ENCODE measurements at regions not wholly inside any gene's neighbourhood (a gene's known extent, or its start where the extent isn't known, plus 50 kb on each side); places are given as distances from the start of the nearest gene placed in this dataset.
"Not testable (repeated sequence)": the region's sequence is repeated elsewhere in the genome, so short reads cannot be mapped to it uniquely, and the experiment has no call there.

- DNase-seq (ENCODE audit: low read depth): no peak
Observed at GRCh38 chr9:18281291-18281690, 192.7 kb upstream of the ADAMTSL1 start.

DNA sequence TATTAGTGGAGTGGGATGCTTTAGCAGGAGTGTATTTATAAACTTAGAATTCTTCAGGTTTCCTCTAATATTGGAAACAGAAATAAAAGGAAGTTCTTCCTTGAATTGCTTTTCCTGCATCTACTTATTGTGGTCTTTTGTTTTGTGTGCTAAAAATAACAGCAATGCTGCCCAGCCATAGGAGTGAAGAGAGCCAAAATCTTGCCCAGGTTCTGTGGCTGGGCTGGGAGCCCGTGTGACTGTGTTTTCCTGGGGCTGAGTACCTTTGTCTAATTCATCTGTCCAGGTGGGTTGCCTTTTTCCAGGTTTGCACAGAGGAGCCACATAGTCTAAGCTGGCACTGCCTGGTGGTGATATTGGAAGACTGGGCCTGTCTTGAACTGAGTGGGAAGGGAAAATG is 179.7 kb upstream of the ADAMTSL1 start:
- no peak for DNase-seq (ENCODE audit: low read depth)

DNA sequence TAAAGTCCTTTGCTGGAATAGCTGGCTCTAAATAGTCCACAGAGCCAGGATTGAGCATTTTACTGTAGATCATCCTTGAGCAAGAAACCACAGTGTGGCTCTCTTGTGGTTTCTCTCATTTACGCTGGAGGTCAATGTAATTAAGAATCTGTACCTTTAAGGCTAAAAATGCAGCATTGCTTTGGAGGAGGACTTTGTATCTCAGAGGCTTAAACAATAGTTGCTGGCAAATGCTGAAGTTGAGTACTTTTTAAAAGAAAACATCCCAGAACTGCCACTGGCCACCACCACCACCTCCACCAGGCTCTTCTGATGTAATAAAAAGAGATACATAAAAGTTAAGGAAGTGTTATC is 177.3 kb upstream of the ADAMTSL1 start:
- peak; percentile 40 for DNase-seq (ENCODE audit: low read depth)

GRCh38 chr9:18297056-18297841 is 176.7 kb upstream of the ADAMTSL1 start:
- no peak for DNase-seq (ENCODE audit: low read depth)

GRCh38 chr9:18299449-18299848 is 174.5 kb upstream of the ADAMTSL1 start:
- no peak for DNase-seq (ENCODE audit: low read depth)

- DNase-seq (ENCODE audit: low read depth): not testable (repeated sequence)
Observed at GRCh38 chr9:18305167-18305806, 168.7 kb upstream of the ADAMTSL1 start.

DNA sequence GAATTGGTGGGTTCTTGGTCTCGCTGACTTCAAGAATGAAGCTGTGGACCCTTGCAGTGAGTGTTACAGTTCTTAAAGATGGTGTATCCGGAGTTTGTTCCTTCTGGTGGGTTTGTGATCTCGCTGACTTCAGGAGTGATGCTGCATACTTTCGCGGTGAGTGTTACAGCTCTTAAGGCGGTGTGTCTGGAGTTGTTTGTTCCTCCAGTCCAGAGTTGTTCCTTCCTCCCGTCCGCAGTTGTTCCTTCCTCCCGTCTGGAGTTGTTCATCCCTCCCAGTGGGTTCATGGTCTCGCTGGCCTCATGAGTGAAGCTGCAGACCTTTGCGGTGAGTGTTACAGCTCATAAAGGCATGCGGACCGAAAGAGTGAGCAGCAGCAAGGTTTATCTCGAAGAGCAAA is 159.6 kb upstream of the ADAMTSL1 start:
- DNase-seq (ENCODE audit: low read depth): no peak

DNA sequence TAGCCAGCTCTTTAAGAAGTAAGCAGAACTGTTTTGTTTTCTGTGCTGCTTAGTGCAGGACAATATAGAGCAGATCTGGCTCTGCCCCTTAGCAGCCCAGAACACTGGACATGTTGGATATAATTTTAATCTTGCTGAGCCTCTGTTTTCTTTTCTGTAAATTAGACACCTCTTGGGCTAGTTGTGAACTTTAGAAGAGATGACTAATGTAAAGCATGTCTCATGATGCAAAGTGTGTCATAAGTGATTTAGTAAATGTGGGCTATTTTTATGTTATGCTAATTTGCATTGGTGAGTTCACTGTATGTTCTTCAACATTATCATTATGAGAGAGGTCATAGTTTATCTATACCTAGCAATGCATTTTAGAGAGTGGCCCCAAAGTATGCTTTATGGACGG is 156.1 kb upstream of the ADAMTSL1 start:
- DNase-seq (ENCODE audit: low read depth): peak; percentile 11

- peak; percentile 36 for DNase-seq (ENCODE audit: low read depth)
Observed at GRCh38 chr9:18319918-18320445, 154.0 kb upstream of the ADAMTSL1 start.

- DNase-seq (ENCODE audit: low read depth): no peak
Observed at GRCh38 chr9:18324928-18325745, 148.8 kb upstream of the ADAMTSL1 start.

GRCh38 chr9:18325746-18326011 is 148.3 kb upstream of the ADAMTSL1 start:
- DNase-seq (ENCODE audit: low read depth): not testable (repeated sequence)

- DNase-seq (ENCODE audit: low read depth): no peak
Observed at GRCh38 chr9:18327121-18327520, 146.8 kb upstream of the ADAMTSL1 start.

DNA sequence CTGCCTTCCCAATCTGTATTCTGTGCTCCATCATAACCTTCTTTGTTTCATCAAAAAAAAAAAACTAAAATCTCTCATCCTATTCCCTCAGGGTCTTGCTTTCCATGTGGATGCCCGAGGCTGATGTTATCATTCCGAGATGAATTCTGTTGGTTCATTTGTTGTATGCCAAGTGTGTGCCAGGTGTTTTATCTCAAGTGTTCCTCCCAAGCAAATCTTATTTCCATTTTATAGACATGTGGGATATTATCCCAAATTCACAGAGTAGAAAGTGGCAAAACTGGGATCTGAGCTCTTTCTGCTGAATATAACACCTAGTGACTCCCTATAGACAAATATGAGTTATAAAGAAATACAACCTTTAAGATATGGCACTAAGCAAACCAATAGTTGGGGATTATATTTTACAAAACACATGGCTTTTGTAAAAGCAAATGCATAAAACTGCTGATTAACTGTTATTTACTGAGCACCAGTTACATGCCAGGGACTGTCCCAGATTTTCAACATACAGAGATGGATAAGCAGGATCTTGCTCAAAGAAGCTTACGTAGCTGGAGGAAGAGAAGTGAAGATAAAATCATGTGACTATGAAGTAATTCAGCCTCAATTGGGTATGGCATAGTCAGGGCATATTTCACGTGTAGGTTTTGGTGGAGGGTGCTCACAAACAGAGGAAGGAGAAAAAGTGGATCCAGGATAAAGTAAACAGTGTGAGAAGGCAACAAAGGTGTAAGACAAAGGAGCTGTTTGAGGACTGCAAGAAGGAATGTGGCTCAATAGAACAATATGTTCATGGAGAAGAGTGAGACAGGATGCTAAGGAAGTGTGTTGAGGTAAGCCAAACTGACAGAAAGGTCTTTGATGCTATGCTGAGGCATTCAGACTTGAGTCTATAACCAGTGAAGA is 143.3 kb upstream of the ADAMTSL1 start:
- DNase-seq (ENCODE audit: low read depth): no peak

DNA sequence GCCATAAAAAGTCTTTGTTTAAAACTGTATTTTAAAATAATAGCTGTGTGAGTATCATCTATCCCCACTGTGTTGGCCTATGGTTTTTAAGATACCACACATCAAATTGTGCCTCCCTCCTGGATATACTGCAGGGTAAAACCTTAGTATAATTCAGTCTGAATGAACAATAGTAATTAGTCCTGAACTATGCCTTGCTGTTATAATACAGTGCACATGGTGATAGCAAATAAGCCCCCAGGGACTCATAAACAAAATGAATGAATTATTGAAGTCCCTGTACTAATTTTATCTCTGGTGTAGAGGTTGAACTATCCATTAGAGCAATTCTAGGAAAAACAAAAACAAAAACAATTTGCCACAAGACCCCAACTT is 142.7 kb upstream of the ADAMTSL1 start:
- DNase-seq (ENCODE audit: low read depth): no peak

GRCh38 chr9:18331808-18332209 is 142.1 kb upstream of the ADAMTSL1 start:
- no peak for DNase-seq (ENCODE audit: low read depth)

GRCh38 chr9:18333157-18333556 is 140.8 kb upstream of the ADAMTSL1 start:
- no peak for DNase-seq (ENCODE audit: low read depth)

GRCh38 chr9:18335825-18336224 is 138.1 kb upstream of the ADAMTSL1 start:
- DNase-seq (ENCODE audit: low read depth): no peak

DNA sequence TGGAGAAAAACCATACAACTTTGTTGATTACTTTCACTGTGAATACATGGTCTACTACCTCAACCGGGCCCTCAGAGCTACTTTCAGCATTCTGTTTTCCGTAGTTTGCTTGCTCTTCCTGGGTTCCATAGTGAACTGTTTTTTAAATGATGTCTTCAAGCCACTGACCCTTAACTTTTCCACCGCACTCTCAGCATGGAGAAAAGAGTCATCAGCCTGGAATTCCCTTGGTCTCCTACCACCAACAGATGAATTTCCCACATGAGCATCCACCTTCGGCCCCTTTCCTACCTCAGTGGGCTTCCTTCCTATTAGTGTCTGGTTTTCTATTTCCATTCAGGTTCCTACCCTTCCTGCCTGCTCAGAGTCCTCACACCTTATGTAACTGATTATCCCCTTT is 135.9 kb upstream of the ADAMTSL1 start:
- peak; percentile 83 for DNase-seq (ENCODE audit: low read depth)

- DNase-seq (ENCODE audit: low read depth): peak; percentile 78
Observed at GRCh38 chr9:18343784-18344183, 130.2 kb upstream of the ADAMTSL1 start.

GRCh38 chr9:18346745-18347144 is 127.2 kb upstream of the ADAMTSL1 start:
- no peak for DNase-seq (ENCODE audit: low read depth)

- DNase-seq (ENCODE audit: low read depth): peak; percentile 73
Observed at GRCh38 chr9:18347386-18348082, 126.4 kb upstream of the ADAMTSL1 start.
